GM19240 (cell line): ENCODE measurements at regions not wholly inside any gene's neighbourhood (a gene's known extent, or its start where the extent isn't known, plus 50 kb on each side); places are given as distances from the start of the nearest gene placed in this dataset.
"Not testable (repeated sequence)": the region's sequence is repeated elsewhere in the genome, so short reads cannot be mapped to it uniquely, and the experiment has no call there.

ENCODE experiments used
- DNase-seq: peaks from one replicate; pipeline ENCODE4 v3.0.0; 2011; ENCODE audit warnings: low spot score; ENCODE audit not compliant: insufficient read length

GRCh38 chr12:68422956-68423574 lies 90.9 kb upstream of the MDM1 start:
- no peak for DNase-seq

- no peak for DNase-seq
These were observed 93.8 kb upstream of the MDM1 start for GRCh38 chr12:68425998-68426397.

DNA sequence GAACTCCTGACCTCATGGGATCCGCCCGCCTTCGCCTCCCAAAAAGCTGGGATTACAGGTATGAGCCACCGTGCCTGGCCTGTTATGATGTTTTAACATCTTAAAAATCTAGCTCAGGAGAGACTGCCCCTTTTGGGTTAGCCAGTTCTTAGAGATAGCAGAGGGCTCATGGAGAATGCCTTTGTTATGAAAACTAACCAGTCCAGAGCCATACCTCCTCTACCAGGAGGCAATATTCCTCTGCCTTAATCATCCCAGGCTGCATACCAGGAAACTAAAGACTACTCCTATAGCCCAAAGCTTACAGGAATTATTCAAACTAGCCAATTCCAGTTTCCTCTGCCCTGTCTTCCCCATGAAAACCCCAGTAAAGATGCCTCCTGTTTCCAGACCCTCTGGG lies 96.0 kb upstream of the MDM1 start:
- no peak for DNase-seq

DNA sequence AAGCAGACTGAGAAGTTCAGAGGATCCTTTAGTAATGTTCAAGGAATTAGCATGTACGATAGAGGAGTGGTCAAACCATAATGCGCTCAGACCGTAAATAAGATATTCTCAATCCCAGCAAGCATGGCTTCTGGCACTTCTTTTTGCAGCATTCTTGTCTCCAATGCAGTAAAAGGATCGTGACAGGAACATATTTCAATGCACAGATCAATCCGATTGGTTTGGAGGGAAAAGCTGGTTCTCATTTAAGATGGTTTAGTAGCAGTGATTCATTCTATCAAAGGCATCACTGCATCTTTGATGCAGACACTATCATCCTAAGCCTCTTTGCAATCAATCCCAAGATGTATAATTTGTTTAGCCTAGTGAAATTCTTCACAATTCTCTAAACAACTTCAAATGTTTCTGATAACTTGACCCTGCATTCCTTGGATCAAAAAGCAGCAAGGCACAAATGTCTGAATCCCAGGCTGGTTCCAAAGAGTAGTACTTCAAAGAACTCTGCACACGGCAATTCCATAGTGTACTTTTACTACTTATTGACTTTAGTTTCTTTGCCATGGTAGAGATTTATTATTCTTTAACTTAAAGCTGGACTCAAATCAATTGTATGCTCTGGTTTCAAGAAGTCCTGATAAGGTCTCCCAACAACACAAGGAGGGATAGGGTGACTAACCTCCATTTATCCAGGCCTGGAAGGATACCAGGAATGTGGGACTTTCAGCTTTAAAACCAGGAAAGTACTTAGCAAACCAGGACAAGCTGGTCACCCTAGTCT lies 96.8 kb upstream of the MDM1 start:
- no peak for DNase-seq

GRCh38 chr12:68429696-68430095 lies 97.5 kb upstream of the MDM1 start:
- no peak for DNase-seq

GRCh38 chr12:68431786-68432185 lies 99.6 kb upstream of the MDM1 start:
- no peak for DNase-seq

DNA sequence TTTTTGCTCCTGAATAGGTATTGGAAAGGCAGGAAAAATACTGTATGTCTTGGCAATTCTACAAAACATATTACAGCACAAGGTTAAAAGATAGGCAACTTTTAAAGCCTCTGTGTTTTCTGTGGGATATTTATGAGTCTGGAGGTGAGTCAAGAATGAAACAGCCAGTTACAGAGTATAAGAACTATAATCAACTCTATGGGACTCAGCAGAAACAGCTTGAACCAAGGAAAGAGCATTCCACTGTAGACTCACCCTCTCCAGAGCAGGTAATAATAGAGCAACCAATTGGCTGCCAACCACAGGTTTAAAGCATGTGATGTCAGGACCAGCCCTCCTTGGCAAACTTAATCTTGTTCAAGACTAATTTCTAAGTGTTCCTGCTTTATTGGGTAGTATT lies 100.5 kb upstream of the MDM1 start:
- DNase-seq, result no peak

DNA sequence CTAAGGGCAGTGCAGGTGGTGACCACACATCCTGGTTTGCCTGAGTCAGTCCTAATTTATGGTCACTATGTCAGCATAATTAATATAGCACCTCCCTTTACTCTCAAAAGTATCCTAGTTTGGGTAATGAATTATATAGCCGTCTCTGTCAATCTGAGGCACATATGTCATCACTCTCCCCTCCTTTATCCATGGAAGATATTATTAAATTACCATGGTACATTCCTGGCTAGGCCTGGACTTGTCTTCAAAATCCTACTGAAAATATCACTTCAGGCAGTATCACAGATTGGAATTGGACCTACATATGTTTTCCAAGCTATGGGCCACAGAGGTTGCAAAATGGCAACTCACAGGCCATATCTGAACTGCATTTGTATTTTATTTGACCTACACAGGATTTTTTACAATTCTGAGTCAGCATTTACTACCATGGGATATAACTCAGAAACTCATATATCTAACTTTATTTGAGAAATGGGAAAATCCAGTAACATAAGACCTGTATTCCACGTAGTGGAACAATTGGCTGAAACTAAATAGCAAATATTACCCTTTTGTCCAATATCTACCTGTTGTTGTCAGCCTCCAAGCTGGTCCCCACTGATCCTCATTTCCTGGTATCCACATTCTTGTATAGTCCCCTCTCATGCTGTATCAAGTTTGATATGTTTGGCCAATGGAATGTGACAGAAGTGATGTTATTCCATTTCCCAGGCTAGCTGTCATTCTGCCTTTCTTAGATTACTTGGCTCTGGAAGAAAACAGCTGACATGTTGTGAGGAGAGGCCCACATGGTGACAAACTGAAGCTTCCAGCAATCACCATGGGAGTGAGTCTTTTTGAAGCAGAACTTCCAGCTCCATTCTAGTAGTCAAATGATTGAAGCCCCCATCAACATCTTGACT lies 102.5 kb upstream of the MDM1 start:
- no peak for DNase-seq

DNA sequence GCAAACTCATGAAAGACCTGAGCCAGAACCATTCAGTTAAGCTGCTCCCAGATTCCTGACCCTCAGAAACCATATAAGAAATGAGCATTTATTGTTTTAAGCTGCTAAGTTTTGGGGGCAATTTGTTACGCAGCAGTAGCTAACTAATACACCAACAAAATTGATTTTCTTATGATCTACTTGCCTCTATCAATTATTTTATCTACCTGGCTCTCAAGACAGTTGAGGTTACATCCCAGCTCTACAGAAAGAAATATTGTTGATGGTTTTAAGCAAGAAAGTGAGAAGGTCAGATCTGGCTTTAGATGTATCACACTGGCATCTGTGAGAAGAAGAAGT lies 103.1 kb upstream of the MDM1 start:
- DNase-seq, result no peak

DNA sequence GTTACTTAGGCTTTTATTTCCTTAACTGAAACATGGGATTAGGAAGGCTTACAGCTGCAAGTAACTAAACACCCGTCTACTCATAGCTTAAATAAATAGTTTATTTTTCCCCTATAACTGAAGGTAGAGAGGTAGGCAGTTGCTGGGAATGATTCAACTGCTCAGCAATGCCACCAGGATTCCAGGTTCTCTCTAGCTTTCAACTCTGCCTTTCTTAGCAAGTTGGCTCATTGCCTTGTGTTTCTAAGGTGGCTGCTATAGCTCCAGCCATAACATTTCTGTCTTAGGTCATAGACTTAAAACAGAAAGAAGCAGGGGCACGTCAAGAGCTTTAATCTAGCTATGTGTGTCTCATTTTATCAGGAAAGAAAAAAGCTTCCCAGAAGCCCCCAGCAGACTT lies 103.7 kb upstream of the MDM1 start:
- DNase-seq, result no peak

DNA sequence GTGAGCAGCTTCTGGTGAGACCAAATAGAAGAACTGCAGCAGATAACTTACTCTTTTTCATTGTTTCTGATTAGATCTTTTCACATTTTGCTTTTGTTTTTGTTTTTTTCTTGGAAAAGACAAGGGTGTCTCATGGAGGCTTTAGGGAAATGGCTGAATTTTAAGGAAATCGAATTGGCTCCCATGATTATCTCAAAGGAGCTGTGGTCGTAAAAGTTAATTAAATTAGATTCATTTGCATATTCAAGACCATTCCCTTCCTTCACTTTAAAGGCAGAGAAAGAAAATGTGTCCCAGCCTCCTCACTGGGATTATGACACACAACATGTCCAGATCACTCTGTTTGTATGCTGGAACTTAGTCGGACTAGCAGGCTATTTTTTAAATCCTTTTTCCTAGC lies 106.4 kb upstream of the MDM1 start:
- no peak for DNase-seq

- no peak for DNase-seq
These were observed 107.3 kb upstream of the MDM1 start for GRCh38 chr12:68439368-68440045.

DNA sequence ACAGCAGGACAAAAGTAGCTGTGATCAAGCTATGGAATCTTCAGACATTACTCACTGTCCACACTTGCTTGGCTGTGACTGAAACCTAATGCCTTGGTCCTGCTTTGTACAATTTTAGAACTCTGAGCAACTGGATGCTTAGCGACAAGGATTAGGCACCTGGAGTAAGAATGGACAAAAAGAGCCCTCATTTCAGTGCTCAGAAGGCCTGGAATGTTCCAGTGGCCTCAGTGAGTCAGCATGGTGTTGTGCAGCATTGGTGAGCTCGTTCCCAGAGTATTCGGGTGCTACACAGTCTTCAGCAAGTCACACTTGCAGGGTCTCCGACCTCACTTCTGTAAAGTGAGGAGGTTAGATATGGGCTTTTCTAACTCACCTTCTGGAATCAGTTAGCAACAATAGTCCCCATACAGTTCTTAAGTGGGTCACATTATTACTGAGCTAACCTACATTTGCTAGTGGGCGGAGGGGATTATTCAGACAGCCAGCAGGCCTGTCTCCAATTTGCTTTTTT lies 108.0 kb upstream of the MDM1 start:
- no peak for DNase-seq

- no peak for DNase-seq
These were observed 109.0 kb upstream of the MDM1 start for GRCh38 chr12:68441167-68441566.

- not testable (repeated sequence) for DNase-seq
These were observed 110.3 kb upstream of the MDM1 start for GRCh38 chr12:68442353-68442972.

DNA sequence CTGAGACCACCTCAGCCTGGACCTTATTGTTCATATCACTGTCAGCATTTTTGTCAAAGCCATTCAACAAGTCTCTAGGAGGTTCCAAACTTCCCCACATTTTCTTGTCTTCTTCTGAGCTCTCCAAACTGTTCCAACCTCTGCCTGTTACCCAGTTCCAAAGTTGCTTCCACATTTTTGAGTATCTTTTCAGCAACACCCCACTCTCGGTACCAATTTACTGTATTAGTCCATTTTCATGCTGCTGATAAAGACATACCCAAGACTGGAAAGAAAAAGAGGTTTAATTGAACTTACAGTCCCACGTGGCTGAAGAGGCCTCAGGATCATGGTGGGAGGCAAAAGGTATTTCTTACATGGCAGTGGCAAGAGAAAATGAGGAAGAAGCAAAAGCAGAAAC lies 111.5 kb upstream of the MDM1 start:
- not testable (repeated sequence) for DNase-seq

- DNase-seq, result no peak
These were observed 113.7 kb upstream of the MDM1 start for GRCh38 chr12:68445824-68446223.

DNA sequence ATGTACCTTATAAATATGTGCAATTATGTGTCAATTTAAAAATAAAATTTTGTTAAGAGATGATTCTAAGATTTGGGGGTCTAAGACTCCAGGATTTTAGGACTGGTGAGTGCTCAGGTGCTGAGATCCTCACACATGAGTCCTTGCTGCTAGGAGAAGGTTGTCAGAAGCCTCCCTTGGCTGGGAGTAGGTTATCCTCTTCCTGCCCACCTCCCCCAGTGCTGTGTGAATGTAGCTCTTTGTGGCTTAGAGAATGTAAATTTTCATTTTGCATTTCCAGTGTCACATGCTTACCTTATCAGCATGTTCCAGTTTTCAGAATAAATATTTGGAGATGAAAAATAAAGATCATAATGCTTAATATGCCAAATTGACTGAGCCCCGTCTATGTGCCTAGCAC lies 114.2 kb upstream of the MDM1 start:
- no peak for DNase-seq

GRCh38 chr12:68446901-68447796 lies 115.0 kb upstream of the MDM1 start:
- no peak for DNase-seq

DNA sequence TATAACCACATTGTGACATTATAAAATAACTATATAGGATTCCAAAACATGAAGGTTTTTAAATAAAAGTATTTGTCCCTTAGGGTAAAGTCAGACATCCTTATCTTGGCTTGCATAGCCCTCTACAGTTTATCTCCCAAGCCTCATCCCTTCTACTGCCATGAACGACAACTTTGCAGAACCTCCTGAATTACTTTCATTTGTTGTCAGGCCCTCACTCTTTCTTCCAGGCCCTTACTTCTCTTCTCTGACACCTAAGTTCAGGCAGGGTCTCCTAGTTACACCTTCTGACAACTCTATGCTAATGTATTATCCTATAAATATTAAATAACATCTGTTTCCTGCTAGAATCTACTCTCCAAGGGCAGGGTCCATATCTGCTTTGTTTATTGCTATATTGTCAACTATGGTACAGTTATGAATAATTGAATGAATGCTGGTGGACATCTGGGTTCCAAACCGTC lies 115.7 kb upstream of the MDM1 start:
- DNase-seq, result no peak
